NCI-H2227 treated with DMSO at 0.1 percent for 48 hours (cell line): ENCODE measurements at regions not wholly inside any gene's neighbourhood (a gene's known extent, or its start where the extent isn't known, plus 50 kb on each side); places are given as distances from the start of the nearest gene placed in this dataset.
"Not testable (repeated sequence)": the region's sequence is repeated elsewhere in the genome, so short reads cannot be mapped to it uniquely, and the experiment has no call there.

Source experiments
- DNase-seq: peaks from one replicate; lab custom pipeline; 2025; lab: John Stamatoyannopoulos, UW

DNA sequence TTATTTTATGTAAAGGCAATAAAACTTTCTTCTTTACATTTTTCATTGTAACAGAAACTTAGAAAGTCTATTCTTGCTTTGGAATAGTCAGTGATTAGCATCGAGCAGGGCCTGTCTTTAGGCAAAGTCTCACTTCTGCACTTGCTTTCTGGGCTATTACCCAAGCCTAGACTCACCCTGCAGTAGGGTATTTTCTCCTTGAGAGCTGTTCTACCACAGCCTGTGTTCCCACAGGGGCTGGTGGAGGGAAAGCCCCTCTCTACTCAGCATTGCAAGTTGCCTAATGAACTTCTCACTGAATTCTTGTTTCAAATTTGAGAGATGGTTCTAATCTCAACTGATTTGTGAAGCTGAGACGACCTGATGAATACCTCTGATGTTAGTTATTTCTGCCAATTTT lies 111.7 kb upstream of the KLHL14 start:
- DNase-seq, result no peak

DNA sequence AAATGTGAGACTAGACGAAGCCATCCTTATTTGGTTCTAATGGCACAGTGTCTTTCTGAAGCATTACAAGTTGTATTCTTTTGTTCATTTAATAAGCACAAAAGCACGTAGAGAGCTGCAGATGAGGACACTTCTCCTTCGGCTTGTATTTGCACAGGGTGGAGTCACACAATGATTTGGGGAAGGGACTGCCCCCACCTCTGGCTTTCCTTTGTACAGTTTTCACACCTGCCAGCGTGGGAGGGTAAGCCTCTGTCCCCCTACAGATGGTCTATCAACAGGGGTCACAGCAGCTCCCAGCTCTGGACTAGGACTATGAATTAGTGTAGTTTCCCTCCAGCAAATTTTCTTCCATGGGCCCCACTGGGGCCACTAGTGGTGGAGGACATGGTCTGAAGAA lies 108.2 kb upstream of the KLHL14 start:
- DNase-seq, result no peak

DNA sequence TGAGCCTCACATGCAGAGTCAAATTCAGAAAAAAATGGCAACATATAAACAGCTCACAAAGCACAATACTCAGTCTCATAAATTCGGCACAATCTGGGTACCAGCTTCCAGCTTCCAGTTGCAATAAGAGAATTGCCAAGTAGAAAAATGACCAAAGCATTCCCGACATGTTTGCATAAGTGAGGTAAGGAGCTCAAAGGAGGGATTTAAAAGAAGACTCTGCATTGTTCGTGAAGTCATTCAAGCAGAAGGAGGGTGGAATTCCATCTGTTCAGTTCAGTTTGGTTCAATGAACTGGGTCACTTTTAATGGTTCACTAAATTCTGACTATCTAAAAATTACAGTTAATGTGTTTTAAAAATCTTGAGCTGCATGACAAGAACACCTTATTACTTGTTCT lies 106.7 kb upstream of the KLHL14 start:
- DNase-seq, result peak; percentile 33

DNA sequence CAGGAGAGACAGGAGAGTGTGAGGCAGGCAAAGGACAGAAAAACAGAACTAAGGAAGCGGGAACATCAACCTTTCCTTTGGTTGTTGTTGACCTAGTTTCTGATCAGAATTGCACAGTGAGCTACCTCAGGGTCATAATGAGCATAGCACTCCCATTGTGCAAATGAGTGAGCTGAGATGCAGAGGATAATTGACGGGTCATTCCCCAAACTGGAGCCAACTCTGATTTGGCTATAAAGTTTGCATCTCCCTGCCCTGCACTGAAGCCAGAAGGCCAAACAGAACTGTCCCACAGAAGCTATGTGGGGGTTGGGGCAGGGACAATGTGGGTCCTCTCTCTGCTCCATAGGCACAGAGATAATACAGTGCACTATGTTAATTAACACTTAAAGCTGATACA lies 105.6 kb upstream of the KLHL14 start:
- no peak for DNase-seq

DNA sequence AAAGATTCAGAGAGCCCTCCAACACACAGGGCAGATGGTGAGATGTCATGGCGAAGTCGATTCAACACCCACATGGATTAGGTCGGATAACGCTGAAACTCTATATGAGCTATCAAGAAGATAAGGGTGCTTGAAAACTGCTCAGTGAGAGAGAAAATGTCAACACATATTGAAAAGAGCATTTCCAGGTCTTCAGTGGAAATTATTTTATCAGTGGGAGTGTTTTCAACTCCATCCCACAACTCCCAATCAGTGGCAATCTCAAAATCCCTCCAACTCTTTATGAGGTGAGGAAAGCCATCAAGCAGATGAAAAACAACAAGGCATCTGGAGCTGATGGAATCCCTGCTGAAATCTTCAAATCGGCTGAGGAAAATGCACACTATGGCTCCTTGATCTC lies 104.5 kb upstream of the KLHL14 start:
- DNase-seq, result no peak

DNA sequence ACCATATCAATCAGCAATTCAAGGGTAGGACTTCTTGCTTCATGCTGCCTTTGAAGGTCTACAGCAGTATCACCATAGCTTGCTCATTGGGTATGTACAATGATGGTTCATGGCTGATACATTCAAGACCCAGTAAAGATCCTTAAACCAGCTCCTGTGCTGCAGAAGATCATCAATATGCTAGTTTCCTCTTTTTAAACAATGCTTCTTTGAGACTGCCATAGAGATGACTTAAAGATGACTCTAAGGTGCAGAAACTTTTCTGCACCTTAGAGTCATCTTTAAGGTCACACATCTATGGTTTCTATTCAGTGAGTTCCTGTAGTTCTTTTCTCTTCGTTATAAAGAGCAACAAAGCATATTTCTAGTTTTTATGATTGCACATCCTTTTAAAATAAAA lies 102.8 kb upstream of the KLHL14 start:
- DNase-seq, result no peak

DNA sequence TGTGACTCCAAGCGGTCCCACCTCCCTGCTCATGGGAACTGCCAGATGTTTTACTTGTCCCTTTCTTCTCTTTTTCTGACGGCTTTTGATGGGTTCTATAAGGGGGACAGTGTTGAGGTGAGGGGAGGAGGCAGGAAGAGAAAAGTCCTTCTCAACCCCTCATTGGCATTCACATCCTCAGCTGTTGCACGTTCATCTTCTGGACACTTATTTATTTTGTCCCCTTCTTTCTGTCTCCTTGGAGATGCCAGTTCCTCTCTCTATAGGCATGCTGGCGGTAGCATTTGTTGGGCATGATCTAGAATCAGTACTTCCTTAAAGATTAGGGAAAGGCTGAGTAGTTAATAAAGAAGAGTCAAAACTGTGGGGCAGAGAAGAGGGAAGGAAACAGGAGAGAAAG lies 99.0 kb upstream of the KLHL14 start:
- DNase-seq, result no peak

DNA sequence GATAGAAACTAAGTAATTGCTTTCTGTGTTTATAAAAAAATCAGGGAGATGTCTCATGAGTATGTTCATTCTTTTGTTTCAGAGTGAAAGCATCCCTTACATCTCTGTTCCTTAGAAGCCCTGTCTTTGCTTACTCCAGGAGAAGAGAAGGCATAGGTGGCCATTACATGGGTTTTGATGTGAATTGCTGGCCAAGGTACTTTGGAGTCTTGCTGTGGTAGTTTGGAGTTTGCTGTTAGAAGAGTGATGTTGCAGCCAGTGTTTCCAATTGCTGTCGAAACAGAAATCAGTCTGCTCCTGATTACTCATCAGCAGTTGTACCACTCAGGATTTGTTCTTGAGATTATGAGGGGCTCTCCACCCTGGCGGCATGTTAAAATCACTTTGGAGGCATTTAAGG lies 97.8 kb upstream of the KLHL14 start:
- DNase-seq, result no peak

DNA sequence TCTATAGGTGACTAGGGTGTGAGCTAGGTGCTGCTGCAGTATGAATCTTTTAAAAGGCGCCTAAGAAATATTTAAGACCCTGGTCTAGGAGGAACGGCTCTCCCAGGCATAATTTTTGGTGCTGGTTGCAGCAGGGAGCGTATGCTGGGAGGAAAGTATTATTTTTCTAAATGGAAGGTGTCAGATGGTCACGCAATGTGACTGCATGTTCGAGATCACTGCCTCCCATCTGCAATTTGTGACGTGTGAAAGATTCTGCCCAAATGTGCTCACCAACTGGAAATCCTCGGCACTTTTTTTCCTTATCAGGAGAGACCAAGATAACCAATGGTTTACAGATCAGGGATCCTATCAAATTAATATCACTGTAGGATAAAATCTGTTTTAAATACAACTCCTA lies 95.6 kb upstream of the KLHL14 start:
- DNase-seq, result no peak

DNA sequence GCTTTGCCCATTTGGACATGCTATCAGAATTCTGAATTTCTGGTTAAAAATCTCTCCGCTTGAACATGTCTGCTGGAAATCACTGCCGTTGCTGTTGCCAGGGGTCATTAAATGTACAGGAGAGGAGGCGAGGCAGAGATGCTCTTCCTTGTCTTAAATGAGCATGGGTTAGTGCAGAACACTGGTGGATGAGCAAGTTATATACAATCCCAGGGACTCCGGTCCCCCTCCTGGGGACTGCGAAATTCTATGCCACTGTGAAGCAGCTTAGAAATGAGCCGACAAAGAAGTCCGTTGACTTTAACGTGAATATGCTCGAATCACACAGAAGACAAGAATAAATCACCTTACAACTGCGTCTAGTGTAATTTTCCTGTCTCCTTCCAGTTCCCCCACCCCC lies 95.1 kb upstream of the KLHL14 start:
- peak; percentile 46 for DNase-seq

DNA sequence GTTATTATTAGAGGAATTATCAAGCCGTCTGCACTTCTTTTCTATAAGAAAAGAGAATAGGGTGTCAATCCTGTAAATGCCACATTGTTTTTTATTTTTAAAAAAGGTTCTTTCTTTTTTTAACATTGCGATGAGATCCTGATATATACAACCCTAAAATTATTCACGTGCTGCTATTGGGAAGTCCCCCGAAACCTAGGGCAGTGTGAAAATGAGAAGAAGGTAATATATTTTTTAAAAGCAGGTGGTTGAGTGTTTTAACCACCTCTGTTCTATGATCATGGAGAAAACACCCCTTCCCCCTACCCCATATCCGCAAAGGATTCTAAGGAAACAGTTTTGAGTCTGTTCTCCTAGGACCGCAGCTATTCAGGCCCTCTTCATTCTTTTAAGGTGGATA lies 94.5 kb upstream of the KLHL14 start:
- DNase-seq, result no peak

DNA sequence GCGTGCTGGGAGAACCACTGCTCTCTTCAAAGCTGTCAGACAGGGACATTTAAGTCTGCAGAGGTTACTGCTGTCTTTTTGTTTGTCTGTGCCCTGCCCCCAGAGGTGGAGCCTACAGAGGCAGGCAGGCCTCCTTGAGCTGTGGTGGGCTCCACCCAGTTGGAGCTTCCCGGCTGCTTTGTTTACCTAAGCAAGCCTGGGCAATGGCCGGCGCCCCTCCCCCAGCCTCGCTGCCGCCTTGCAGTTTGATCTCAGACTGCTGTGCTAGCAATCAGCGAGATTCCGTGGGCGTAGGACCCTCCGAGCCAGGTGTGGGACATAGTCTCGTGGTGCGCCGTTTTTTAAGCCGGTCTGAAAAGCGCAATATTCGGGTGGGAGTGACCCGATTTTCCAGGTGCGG lies 89.2 kb upstream of the KLHL14 start:
- not testable (repeated sequence) for DNase-seq

DNA sequence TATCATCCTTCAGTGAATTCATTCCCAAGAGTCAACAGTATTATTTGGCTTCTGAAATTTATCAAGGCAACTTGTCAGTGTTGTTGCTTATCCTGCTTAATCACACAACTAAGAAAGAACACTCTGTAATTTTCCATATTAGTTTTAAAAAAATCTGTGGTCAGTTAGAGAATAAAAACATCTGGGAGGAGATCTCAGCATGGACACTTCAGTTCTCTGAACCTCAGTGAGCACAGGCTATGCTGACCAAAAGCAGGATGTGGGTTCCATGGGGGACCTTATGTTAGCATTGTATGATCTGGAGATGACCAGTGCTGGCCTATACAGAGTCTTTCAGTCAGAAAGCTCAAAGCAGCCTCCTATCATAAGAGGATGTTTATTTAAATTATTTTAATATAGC lies 79.1 kb upstream of the KLHL14 start:
- DNase-seq, result no peak

DNA sequence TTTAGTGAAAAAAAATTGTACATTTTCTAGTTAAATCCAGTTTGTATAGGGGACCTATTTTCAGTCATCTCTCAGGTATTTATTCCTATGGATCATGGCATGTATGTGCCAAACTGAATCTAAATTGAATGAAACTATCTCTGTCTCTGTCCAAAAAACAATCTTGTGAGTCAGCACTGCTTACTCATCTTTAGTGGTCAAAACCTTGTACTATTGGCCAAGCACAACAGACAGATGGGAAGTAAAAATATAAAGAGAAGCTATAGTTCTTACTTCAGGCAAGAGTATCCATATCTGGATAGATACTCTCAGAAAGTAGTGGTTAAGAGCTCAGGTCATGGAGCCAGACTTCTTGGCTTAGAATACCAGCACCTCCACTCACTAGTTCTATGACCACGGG lies 76.0 kb upstream of the KLHL14 start:
- no peak for DNase-seq

DNA sequence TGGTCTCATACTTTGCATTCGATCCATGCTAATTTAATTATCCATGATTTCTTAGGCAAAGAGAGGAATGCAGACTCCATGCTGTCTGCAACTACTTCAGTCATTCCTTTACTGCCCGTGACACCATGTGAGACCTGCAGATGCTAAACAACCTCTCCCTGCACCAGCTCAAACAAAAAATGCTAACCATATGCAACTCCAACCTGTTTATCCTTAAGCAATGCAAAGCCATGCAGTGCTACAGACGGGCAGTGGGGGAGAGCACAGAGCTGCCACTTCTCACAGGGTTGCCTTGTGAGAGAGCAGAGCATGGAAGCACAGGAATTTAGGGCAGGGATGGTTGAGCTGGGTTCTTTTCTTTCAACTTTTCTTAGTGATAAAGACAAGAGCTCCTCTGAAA lies 74.9 kb upstream of the KLHL14 start:
- no peak for DNase-seq

DNA sequence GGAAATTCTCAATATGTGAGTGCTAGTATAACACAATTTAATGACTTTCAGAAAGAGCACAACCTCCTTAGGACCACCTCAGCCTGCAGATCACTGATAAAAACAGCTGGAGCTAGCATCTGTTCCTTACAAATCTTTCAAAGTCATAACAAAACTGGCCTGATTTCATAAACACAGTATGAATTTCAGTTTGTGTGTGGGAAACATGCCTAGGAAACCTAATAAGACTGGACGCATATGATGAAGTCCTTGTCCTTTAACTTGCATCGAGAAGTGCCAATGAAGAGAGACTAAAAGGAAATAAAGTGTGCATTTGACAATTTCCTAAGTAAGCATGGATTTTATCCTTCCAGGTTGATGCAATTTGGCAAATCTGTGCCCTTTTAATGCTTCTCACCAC lies 74.1 kb upstream of the KLHL14 start:
- DNase-seq, result no peak

DNA sequence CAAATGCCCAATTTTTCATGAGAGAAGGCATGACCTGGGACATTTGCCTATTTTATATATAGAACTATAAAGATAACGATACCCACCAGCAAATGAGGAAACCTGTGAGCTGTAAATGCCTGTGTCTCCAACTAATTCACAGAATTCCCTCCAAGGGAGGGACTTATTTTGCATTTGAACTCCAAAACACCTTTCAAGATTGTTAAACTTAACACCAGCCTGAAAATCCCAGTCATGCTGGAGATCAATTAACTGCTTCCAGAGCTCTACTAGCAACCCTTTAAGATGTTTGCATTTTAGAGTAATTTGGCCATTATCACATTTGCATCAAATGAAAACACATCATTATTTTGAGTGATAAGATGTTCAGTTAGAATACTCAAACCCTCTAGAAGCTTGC lies 68.1 kb upstream of the KLHL14 start:
- no peak for DNase-seq

DNA sequence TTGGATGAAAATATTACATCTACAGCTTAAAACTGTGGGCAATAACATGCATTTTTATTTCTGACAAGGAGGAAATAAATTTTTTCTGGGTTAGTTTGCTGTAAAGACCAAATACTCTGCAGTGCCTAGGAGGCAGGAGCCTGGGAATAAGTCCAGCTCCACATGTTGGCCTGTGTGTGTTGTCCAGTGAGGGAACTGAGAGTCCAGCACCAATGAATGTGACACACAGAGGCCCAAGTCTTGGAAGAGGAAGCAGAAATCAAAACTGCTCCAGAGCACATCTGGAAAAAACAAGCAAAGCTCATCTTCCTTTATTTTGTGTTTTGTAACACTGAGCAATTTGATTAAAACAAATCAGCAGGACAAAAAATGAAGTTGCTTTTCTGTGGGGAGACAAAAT lies 63.1 kb upstream of the KLHL14 start:
- DNase-seq, result no peak

DNA sequence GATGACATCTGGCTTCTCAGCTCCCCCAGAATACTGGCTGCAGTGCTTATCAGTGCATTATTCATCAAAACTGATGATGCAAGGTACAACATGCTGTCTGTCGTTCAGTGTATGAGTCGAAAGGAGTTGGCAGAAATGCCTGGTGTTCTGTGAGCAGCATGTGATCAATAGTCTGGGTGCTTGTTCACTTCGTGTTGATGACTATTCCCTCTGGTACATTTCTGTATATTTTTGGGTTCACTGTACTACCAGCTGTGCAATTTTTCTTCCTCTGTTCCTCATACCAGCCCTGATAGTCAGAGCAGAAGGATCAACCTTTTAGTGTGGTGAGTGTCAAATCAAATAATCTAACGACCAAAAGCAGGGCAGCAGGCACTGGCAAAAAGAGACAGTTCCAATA lies 59.0 kb upstream of the KLHL14 start:
- no peak for DNase-seq

DNA sequence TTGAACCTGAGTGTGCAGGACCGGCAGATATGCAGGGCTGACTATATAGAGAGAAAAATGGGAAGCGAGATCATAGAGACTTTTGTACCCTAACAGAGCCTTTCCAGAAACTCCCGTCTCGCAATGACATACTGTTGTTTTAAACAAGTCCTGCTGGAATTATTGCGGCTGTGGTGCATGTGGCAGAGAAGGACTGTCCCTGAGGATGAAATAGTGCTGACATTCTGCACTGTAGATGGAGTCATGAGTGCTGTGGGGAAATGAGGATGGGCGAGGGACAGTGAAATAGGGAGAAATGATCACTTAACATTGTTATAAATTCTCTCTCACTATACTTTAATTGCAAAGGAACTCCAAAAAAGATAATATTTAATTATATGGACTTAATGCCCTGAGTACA lies 50.4 kb upstream of the KLHL14 start:
- DNase-seq, result no peak
